GM10248 (cell line): ENCODE measurements at regions not wholly inside any gene's neighbourhood (a gene's known extent, or its start where the extent isn't known, plus 50 kb on each side); places are given as distances from the start of the nearest gene placed in this dataset.

ENCODE experiments used
- CTCF ChIA-PET: fragments of 300-600 bp; sonication (Branson Sonifier 250); formaldehyde crosslinking; extraction: SDS; loops from one replicate; lab custom pipeline; 2021; ENCODE audit warnings: antibody characterized with exemption; lab: Yijun Ruan, JAX
- POLR2A ChIA-PET: fragments of 350-650 bp; sonication (Branson Sonifier 250); formaldehyde crosslinking; extraction: SDS; loops from one replicate; lab custom pipeline; 2020; ENCODE audit warnings: antibody characterized with exemption; lab: Yijun Ruan, JAX
- DNase-seq: peaks from one replicate; pipeline ENCODE4 v3.0.0; 2012; ENCODE audit errors: extremely low spot score
- TF ChIP-seq, protein P1 (sequence below): IDR thresholded peaks from 2 replicates; pipeline ENCODE4 v1.5.1; 2012; ENCODE audit warnings: mild to moderate bottlenecking, low read depth; ENCODE audit errors: extremely low read depth, missing control alignments, control extremely low read depth

DNA sequence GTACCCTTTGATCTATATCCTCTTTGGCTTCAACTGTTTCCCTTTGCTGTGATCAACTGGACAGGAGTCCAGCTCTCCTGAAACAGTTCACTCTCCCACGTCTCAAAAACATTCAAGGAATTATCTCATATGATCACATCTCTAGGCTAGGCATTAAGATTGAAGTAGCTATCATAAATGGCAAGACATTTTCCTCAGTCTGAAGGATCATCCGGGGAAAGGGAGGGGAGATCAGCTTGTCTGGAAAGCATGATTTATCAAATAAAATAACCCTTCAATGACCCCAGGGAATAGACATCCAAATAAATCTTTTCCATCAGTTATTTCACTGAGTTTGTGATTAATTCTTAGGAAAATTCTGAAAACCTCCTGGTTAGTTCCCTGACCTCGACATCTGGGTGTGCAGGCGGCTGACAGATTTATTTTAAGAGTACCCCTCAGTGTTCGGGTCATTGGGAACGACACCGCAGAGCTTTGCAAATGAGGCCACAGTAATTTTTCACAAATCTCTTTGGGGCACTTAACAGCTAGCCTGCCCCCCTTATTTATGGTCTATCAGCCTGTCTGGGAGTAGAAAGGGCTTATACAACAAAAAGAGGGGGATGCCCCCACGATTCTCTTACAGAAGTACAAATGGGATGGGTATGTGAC, 65.8 kb downstream of the NSMCE3 start:
- TF ChIP-seq, protein P1, sequence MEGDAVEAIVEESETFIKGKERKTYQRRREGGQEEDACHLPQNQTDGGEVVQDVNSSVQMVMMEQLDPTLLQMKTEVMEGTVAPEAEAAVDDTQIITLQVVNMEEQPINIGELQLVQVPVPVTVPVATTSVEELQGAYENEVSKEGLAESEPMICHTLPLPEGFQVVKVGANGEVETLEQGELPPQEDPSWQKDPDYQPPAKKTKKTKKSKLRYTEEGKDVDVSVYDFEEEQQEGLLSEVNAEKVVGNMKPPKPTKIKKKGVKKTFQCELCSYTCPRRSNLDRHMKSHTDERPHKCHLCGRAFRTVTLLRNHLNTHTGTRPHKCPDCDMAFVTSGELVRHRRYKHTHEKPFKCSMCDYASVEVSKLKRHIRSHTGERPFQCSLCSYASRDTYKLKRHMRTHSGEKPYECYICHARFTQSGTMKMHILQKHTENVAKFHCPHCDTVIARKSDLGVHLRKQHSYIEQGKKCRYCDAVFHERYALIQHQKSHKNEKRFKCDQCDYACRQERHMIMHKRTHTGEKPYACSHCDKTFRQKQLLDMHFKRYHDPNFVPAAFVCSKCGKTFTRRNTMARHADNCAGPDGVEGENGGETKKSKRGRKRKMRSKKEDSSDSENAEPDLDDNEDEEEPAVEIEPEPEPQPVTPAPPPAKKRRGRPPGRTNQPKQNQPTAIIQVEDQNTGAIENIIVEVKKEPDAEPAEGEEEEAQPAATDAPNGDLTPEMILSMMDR = no peak
- no peak for DNase-seq
- ChIA-PET POLR2A (no interaction called here), CTCF (no interaction called here)

- POLR2A ChIA-PET = no interaction called here
- TF ChIP-seq, protein P1 = no peak
- CTCF ChIA-PET = no interaction called here
- no peak for DNase-seq
Measured at GRCh38 chr15:29196722-29197121, 72.9 kb downstream of the NSMCE3 start.

- DNase-seq = no peak
Measured at GRCh38 chr15:29196290-29196689, 73.3 kb downstream of the NSMCE3 start.

DNA sequence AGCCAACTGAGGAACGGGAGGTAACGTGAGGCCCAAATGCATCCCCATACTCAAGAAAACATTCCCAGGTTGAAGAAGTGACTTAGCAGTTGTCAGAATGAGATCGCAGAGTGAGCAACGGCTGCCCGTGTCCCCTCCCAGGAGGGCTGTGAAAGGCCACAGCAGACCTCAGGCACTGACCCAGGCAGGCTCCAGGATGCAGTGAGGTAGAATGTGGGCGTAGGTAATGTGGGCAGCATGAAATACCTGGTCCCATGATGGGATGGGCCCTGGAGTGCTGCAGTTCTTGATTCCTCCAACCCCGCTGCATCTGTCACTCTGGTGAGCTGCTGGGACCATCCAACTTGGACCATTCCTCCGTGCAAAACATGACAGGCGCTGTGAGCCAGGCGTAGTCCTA, 74.8 kb downstream of the NSMCE3 start:
- POLR2A ChIA-PET = no interaction called here
- CTCF ChIA-PET = no interaction called here
- TF ChIP-seq, protein P1 = no peak
- no peak for DNase-seq

More at GRCh38 chr15:29196290-29196689, 73.3 kb downstream of the NSMCE3 start:
- CTCF ChIA-PET = no interaction called here
- TF ChIP-seq, protein P1 = no peak
- POLR2A ChIA-PET = no interaction called here

DNA sequence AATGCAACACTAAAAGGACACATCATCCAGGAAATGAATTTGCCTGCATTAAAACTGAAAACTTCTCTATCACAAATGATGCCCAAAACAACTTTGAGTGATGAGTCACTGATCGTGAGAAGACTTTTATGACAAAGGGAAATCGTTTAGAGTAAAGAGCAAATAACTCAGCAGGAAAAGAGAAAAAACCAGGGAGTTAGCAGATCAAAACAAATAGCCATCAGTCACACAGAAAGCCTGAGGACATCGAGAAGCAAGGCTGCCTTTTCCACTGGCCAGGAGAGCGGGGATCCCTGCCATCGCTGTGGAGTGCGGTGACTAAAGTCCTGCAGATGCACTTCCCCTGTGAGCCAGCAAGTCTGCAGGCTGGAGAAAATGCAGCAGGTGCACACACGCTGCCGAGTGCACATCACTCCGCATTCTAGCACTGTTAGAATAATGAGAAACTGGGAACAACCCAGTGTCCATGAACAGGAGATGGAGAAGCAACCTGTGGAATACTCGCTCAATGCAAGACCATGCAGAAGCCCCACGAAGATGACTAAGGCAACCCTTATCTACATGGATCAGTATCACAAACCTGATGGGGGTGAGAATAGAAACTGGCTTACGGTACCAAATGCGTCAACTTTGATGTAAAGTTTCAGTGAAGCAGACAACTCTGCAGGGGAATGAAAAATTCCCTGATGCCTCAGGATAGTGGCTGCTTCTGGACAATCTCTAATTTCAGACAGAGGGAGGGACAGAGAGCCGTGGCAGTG, 86.4 kb downstream of the NSMCE3 start:
- no peak for DNase-seq
- TF ChIP-seq, protein P1 = no peak
- ChIA-PET POLR2A (no interaction called here), CTCF (no interaction called here)

DNA sequence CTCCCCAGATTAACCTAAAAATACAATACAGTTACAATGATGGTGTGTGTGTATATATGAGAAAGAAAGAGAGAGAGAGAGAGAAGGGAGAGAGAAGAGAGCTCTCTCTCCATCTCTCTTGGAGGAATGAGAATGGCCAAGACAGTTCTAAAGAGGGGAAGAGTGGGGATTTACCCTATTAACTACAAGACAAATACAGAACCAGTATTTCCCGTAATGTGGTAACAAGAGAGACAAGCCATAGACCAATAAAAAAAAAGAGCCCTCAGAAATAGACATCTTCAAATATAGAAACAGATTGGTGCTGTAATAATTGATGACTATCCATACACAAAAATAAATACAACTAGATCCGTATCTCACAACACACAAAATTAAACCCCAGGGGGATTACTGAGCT, 87.0 kb downstream of the NSMCE3 start:
- TF ChIP-seq, protein P1 = no peak
- no peak for DNase-seq
- ChIA-PET CTCF (no interaction called here), POLR2A (no interaction called here)
